ENCODE measurements at regions not wholly inside any gene's neighbourhood (a gene's known extent, or its start where the extent isn't known, plus 50 kb on each side); places are given as distances from the start of the nearest gene placed in this dataset.
A peak's percentile ranks its signal among the peaks of the same experiment; 100 is the strongest.

DNA sequence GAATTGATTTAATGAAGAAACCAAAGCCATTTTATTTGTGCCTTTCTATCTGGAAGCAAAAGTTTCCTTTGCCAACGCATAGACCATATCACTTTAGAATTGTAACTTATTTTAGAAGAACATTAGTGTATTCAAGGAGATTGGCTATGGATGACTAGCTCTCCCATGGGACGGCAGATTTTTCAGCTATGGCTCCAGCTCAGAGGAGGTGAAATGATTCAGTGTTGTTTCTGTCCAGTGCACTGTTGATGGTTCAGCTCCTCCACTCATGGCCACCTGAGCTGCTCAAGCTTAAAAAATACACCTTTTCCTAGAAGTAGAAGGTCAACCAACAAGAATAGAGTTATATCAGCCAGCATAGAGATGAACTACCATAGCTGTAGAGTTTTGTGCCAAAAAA is 1597.5 kb upstream of the PIK3C3 start:
- peak; percentile 12 for DNase-seq (ENCODE audit: low read depth)
- Histone ChIP-seq H3K36me3 (ENCODE audit: control insufficient read depth, insufficient read depth, low read length) (no peaks in the 10 kb centered on the region), H3K27me3 (ENCODE audit: control insufficient read depth, insufficient read depth, low read length) (no peaks in the 10 kb centered on the region), H3K4me3 (ENCODE audit: low read depth, low read length) (no peak overlapping the region)
- TF ChIP-seq, protein P1, sequence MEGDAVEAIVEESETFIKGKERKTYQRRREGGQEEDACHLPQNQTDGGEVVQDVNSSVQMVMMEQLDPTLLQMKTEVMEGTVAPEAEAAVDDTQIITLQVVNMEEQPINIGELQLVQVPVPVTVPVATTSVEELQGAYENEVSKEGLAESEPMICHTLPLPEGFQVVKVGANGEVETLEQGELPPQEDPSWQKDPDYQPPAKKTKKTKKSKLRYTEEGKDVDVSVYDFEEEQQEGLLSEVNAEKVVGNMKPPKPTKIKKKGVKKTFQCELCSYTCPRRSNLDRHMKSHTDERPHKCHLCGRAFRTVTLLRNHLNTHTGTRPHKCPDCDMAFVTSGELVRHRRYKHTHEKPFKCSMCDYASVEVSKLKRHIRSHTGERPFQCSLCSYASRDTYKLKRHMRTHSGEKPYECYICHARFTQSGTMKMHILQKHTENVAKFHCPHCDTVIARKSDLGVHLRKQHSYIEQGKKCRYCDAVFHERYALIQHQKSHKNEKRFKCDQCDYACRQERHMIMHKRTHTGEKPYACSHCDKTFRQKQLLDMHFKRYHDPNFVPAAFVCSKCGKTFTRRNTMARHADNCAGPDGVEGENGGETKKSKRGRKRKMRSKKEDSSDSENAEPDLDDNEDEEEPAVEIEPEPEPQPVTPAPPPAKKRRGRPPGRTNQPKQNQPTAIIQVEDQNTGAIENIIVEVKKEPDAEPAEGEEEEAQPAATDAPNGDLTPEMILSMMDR (IDR thresholded peaks at IDR 0.05; ENCODE audit: insufficient read depth, low read length, poor library complexity, severe bottlenecking) = no peak

DNA sequence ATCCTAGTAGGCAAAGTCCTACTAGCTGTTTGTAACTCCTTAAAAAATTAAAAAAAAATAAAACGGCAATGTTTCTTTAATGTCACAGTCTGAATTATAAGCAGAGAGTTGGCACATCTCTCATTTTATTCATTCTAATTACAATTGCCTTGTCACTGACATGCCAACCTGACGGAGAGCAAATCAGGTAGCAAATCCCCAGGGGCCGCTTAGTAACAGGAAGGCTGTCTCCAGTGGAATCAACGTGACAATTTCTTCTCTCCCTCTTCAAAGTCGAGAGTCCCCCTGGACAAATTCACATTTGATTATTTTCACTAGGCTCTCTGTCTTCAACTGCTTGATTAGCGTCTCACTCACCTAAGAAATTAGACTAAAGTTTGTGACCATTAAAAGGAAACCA is 1598.9 kb upstream of the PIK3C3 start:
- Histone ChIP-seq H3K4me3 (ENCODE audit: low read depth, low read length) (no peak overlapping the region), H3K36me3 (ENCODE audit: control insufficient read depth, insufficient read depth, low read length) (no peaks in the 10 kb centered on the region), H3K27me3 (ENCODE audit: control insufficient read depth, insufficient read depth, low read length) (no peaks in the 10 kb centered on the region)
- TF ChIP-seq, protein P1 (IDR thresholded peaks at IDR 0.05; ENCODE audit: insufficient read depth, low read length, poor library complexity, severe bottlenecking) = no peak
- no peak for DNase-seq (ENCODE audit: low read depth)

DNA sequence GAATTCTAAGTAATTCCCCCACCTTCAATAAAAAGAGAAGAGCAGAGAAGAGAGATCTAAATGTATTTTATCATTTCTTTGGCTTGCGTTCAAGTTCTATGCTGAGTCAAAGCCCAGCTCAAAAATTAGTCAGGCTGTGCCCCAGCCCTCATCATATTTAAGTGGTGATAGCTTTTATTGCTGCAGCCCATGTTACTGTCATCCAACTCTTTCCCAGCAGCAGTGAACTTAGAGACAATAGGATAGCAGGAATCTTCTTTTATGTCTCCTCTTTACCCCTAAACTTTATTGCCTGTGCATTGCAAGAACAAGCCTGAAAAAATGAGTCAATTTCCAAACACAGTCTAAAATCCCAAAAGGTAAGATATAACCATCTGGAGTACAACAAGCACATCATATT is 1599.3 kb upstream of the PIK3C3 start:
- no peak for DNase-seq (ENCODE audit: low read depth)

DNA sequence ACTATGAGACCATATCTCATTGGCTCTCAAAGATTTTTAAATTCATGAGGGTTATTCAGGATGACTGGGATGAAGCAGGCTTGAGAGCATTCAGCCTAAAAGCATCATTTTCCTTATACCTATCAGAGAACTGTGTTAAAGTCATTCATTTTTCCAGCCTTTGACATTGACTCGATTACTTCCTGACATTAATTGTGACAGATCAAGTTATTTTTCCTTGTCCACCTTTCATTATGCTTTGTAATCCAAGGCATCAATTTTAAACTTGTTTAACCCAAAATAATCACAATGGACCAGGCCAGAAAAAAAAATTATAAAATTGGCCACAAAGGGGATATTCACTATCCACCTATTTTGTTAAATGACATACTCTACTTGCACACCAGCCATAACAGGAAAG is 1606.8 kb upstream of the PIK3C3 start:
- TF ChIP-seq, protein P1 (IDR thresholded peaks at IDR 0.05; ENCODE audit: insufficient read depth, low read length, poor library complexity, severe bottlenecking) = no peak

More for the DNA sequence above, 1599.3 kb upstream of the PIK3C3 start:
- no peaks in the 10 kb centered on the region for H3K36me3 ChIP-seq (ENCODE audit: control insufficient read depth, insufficient read depth, low read length)
- H3K4me3 ChIP-seq (ENCODE audit: low read depth, low read length) = no peak overlapping the region
- TF ChIP-seq, protein P1 (IDR thresholded peaks at IDR 0.05; ENCODE audit: insufficient read depth, low read length, poor library complexity, severe bottlenecking) = no peak
- no peaks in the 10 kb centered on the region for H3K27me3 ChIP-seq (ENCODE audit: control insufficient read depth, insufficient read depth, low read length)

DNA sequence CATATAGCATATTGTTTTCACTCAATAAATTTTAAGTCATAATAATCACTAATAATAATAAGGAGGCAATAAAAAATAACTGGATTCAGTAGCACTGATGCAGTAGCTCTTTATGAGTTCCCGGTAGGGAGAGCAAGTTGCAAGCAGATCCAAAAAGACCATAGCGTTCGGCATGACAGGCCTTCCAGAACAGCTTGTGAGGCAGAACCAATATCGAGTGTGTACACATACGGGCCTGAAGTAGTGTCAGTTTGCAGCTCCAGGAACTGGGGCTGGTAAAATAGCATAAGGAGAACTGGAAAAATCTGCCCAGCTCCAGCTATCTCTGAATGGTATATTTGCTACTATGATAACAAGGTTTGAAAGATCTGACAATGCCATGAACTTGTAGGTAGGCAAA is 1607.8 kb upstream of the PIK3C3 start:
- DNase-seq (ENCODE audit: low read depth) = no peak
- Histone ChIP-seq H3K4me3 (ENCODE audit: low read depth, low read length) (no peak overlapping the region), H3K36me3 (ENCODE audit: control insufficient read depth, insufficient read depth, low read length) (no peaks in the 10 kb centered on the region), H3K27me3 (ENCODE audit: control insufficient read depth, insufficient read depth, low read length) (no peaks in the 10 kb centered on the region)
- TF ChIP-seq, protein P1 (IDR thresholded peaks at IDR 0.05; ENCODE audit: insufficient read depth, low read length, poor library complexity, severe bottlenecking) = no peak

More for the DNA sequence above, 1606.8 kb upstream of the PIK3C3 start:
- no peak for DNase-seq (ENCODE audit: low read depth)
- Histone ChIP-seq H3K36me3 (ENCODE audit: control insufficient read depth, insufficient read depth, low read length) (no peaks in the 10 kb centered on the region), H3K4me3 (ENCODE audit: low read depth, low read length) (no peak overlapping the region), H3K27me3 (ENCODE audit: control insufficient read depth, insufficient read depth, low read length) (no peaks in the 10 kb centered on the region)

DNA sequence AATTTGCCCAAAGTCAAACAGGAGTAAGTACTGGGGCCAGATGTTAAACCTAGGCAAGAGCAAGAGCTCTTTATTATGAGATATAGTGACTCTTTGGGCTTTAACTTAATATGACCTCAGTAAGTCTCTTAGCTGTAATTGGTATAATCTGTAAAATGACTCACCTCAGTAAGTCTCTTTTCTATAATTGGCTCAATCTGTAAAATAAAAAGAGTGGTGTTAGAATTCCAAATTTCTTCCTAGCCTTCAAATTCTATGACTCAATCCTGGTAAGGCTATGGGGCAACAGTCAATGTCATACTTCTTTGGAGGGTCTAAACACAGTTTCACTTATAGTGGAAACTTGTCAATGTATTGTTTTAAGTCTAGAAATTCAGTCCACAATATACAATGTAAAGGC is 1608.9 kb upstream of the PIK3C3 start:
- Histone ChIP-seq H3K36me3 (ENCODE audit: control insufficient read depth, insufficient read depth, low read length) (no peaks in the 10 kb centered on the region), H3K4me3 (ENCODE audit: low read depth, low read length) (no peak overlapping the region), H3K27me3 (ENCODE audit: control insufficient read depth, insufficient read depth, low read length) (no peaks in the 10 kb centered on the region)
- TF ChIP-seq, protein P1 (IDR thresholded peaks at IDR 0.05; ENCODE audit: insufficient read depth, low read length, poor library complexity, severe bottlenecking) = no peak
- DNase-seq (ENCODE audit: low read depth) = no peak

Measured in kidney epithelial cell (primary cell).